Epithelial cell of proximal tubule (primary cell): ENCODE measurements at regions not wholly inside any gene's neighbourhood (a gene's known extent, or its start where the extent isn't known, plus 50 kb on each side); places are given as distances from the start of the nearest gene placed in this dataset.

Source experiments
- DNase-seq: peaks from one replicate; pipeline ENCODE4 v3.0.0-alpha.2; 2011; ENCODE audit warnings: low read depth
- H3K4me3 ChIP-seq: 2 replicates; pipeline ENCODE4 v1.5.1; 2011; ENCODE audit warnings: low read depth, mild to moderate bottlenecking, low read length
- CTCF ChIP-seq: conservative IDR thresholded peaks from 2 replicates; pipeline ENCODE4 v1.5.1; 2012; ENCODE audit warnings: low read depth, mild to moderate bottlenecking, low read length

GRCh38 chr10:69684020-69684980 is 54.3 kb downstream of the FAM241B start:
- peak; percentile 22 for DNase-seq
- TF ChIP-seq CTCF: no peak
- peak overlapping the region; percentile 5 for H3K4me3 ChIP-seq

- TF ChIP-seq CTCF: no peak
- no peak for DNase-seq
- H3K4me3 ChIP-seq: no peak overlapping the region
These were observed 54.9 kb downstream of the FAM241B start for GRCh38 chr10:69684981-69685353.

GRCh38 chr10:69685426-69685801 is 55.4 kb downstream of the FAM241B start:
- no peak for DNase-seq

GRCh38 chr10:69685802-69686585 is 55.9 kb downstream of the FAM241B start:
- peak; percentile 43 for DNase-seq
- TF ChIP-seq CTCF: no peak
- H3K4me3 ChIP-seq: no peak overlapping the region

More at GRCh38 chr10:69685426-69685801, 55.4 kb downstream of the FAM241B start:
- TF ChIP-seq CTCF: no peak
- no peak overlapping the region for H3K4me3 ChIP-seq

- DNase-seq: no peak
- TF ChIP-seq CTCF: no peak
- H3K4me3 ChIP-seq: no peak overlapping the region
These were observed 56.8 kb downstream of the FAM241B start for GRCh38 chr10:69686866-69687265.

- no peak for TF ChIP-seq CTCF
- no peak overlapping the region for H3K4me3 ChIP-seq
- DNase-seq: no peak
These were observed 57.4 kb downstream of the FAM241B start for GRCh38 chr10:69687426-69687825.
